ENCODE measurements at regions not wholly inside any gene's neighbourhood (a gene's known extent, or its start where the extent isn't known, plus 50 kb on each side); places are given as distances from the start of the nearest gene placed in this dataset.
"Not testable (repeated sequence)": the region's sequence is repeated elsewhere in the genome, so short reads cannot be mapped to it uniquely, and the experiment has no call there.

- no peak overlapping the region for H3K4me3 ChIP-seq (ENCODE audit: low read length)
- TF ChIP-seq, protein P1, sequence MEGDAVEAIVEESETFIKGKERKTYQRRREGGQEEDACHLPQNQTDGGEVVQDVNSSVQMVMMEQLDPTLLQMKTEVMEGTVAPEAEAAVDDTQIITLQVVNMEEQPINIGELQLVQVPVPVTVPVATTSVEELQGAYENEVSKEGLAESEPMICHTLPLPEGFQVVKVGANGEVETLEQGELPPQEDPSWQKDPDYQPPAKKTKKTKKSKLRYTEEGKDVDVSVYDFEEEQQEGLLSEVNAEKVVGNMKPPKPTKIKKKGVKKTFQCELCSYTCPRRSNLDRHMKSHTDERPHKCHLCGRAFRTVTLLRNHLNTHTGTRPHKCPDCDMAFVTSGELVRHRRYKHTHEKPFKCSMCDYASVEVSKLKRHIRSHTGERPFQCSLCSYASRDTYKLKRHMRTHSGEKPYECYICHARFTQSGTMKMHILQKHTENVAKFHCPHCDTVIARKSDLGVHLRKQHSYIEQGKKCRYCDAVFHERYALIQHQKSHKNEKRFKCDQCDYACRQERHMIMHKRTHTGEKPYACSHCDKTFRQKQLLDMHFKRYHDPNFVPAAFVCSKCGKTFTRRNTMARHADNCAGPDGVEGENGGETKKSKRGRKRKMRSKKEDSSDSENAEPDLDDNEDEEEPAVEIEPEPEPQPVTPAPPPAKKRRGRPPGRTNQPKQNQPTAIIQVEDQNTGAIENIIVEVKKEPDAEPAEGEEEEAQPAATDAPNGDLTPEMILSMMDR (IDR thresholded peaks at IDR 0.05; ENCODE audit: low read depth, low read length, poor library complexity, severe bottlenecking) = no peak
- TF ChIP-seq EZH2phosphoT487 (IDR thresholded peaks at IDR 0.05; ENCODE audit: borderline replicate concordance, low read length) = no peak
- H3K4me1 ChIP-seq (ENCODE audit: control insufficient read depth, low read length) = no peaks in the 10 kb centered on the region
- no peaks in the 10 kb centered on the region for H4K20me1 ChIP-seq (ENCODE audit: control insufficient read depth, insufficient read depth, low read depth, low read length)
- no peaks in the 10 kb centered on the region for H3K36me3 ChIP-seq (ENCODE audit: control insufficient read depth, low read length)
- H3K9me3 ChIP-seq (ENCODE audit: control insufficient read depth, insufficient read depth, low read length) = no peaks in the 10 kb centered on the region; the same call in 1 of the 2 replicates
- no peaks in the 10 kb centered on the region for H3K9me2 ChIP-seq (replicated peaks; ENCODE audit: control insufficient read depth, low read length)
- no peaks in the 10 kb centered on the region for H3F3A ChIP-seq (ENCODE audit: control insufficient read depth, insufficient read depth)
- no peak overlapping the region for H3K4me2 ChIP-seq (ENCODE audit: low read length)
- no peak overlapping the region for H3K27ac ChIP-seq (ENCODE audit: low read depth, low read length)
- peaks cover 10% of the 10 kb centered on the region for H3K27me3 ChIP-seq (ENCODE audit: control insufficient read depth, low read length)
- H3K79me2 ChIP-seq (ENCODE audit: control insufficient read depth, low read length) = no peaks in the 10 kb centered on the region
These were observed 651.0 kb downstream of the TAF11L14 start for GRCh38 chr5:18285257-18285656.

GRCh38 chr5:18292146-18292545, 657.9 kb downstream of the TAF11L14 start:
- Histone ChIP-seq H3K9me3 (ENCODE audit: control insufficient read depth, insufficient read depth, low read length) (no peaks in the 10 kb centered on the region), H3K4me1 (ENCODE audit: control insufficient read depth, low read length) (no peaks in the 10 kb centered on the region), H3K9me2 (replicated peaks; ENCODE audit: control insufficient read depth, low read length) (no peaks in the 10 kb centered on the region), H3K27me3 (ENCODE audit: control insufficient read depth, low read length) (no peaks in the 10 kb centered on the region), H3K36me3 (ENCODE audit: control insufficient read depth, low read length) (no peaks in the 10 kb centered on the region), H4K20me1 (ENCODE audit: control insufficient read depth, insufficient read depth, low read depth, low read length) (no peaks in the 10 kb centered on the region), H3K4me2 (ENCODE audit: low read length) (no peak overlapping the region), H3K79me2 (ENCODE audit: control insufficient read depth, low read length) (no peaks in the 10 kb centered on the region), H3F3A (ENCODE audit: control insufficient read depth, insufficient read depth) (no peaks in the 10 kb centered on the region), H3K27ac (ENCODE audit: low read depth, low read length) (no peak overlapping the region), H3K4me3 (ENCODE audit: low read length) (no peak overlapping the region)
- TF ChIP-seq, protein P1 (IDR thresholded peaks at IDR 0.05; ENCODE audit: low read depth, low read length, poor library complexity, severe bottlenecking) = no peak
- TF ChIP-seq EZH2phosphoT487 (IDR thresholded peaks at IDR 0.05; ENCODE audit: borderline replicate concordance, low read length) = no peak

GRCh38 chr5:18295696-18296095, 661.4 kb downstream of the TAF11L14 start:
- H3K4me3 ChIP-seq (ENCODE audit: low read length); H3F3A ChIP-seq (ENCODE audit: control insufficient read depth, insufficient read depth); H4K20me1 ChIP-seq (ENCODE audit: control insufficient read depth, insufficient read depth, low read depth, low read length); H3K4me1 ChIP-seq (ENCODE audit: control insufficient read depth, low read length); H3K9me3 ChIP-seq (ENCODE audit: control insufficient read depth, insufficient read depth, low read length); H3K27me3 ChIP-seq (ENCODE audit: control insufficient read depth, low read length); H3K36me3 ChIP-seq (ENCODE audit: control insufficient read depth, low read length); H3K27ac ChIP-seq (ENCODE audit: low read depth, low read length); H3K9me2 ChIP-seq (replicated peaks; ENCODE audit: control insufficient read depth, low read length); H3K79me2 ChIP-seq (ENCODE audit: control insufficient read depth, low read length); H3K4me2 ChIP-seq (ENCODE audit: low read length): not testable (repeated sequence)

DNA sequence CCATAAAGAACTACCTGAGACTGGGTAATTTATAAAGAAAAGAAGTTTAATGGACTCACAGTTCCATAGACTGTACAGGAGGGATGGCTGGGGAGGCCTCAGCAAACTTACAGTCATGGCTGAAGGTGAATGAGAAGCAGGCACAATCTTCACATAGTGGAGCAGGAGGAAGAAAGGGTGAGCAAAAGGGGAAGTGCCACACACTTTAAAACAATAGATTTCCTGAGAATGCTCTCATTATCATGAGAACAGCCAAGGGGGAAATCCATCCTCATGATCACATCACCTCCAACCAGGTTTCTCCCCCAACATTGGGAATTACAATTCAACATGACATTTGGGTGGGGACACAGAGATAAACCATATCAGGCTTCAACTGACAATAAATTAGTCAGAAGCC, 664.9 kb downstream of the TAF11L14 start:
- H3K9me2 ChIP-seq (replicated peaks; ENCODE audit: control insufficient read depth, low read length) = no peaks in the 10 kb centered on the region
- H3K27ac ChIP-seq (ENCODE audit: low read depth, low read length) = no peak overlapping the region
- no peaks in the 10 kb centered on the region for H4K20me1 ChIP-seq (ENCODE audit: control insufficient read depth, insufficient read depth, low read depth, low read length)
- TF ChIP-seq, protein P1 (IDR thresholded peaks at IDR 0.05; ENCODE audit: low read depth, low read length, poor library complexity, severe bottlenecking) = no peak
- no peak for TF ChIP-seq EZH2phosphoT487 (IDR thresholded peaks at IDR 0.05; ENCODE audit: borderline replicate concordance, low read length)
- no peak overlapping the region for H3K4me3 ChIP-seq (ENCODE audit: low read length)
- H3K4me1 ChIP-seq (ENCODE audit: control insufficient read depth, low read length) = no peaks in the 10 kb centered on the region
- no peak overlapping the region for H3K4me2 ChIP-seq (ENCODE audit: low read length)
- no peaks in the 10 kb centered on the region for H3K9me3 ChIP-seq (ENCODE audit: control insufficient read depth, insufficient read depth, low read length)
- no peaks in the 10 kb centered on the region for H3F3A ChIP-seq (ENCODE audit: control insufficient read depth, insufficient read depth)
- H3K27me3 ChIP-seq (ENCODE audit: control insufficient read depth, low read length) = no peaks in the 10 kb centered on the region
- no peaks in the 10 kb centered on the region for H3K36me3 ChIP-seq (ENCODE audit: control insufficient read depth, low read length)
- no peaks in the 10 kb centered on the region for H3K79me2 ChIP-seq (ENCODE audit: control insufficient read depth, low read length)
